ENCODE measurements at regions not wholly inside any gene's neighbourhood (a gene's known extent, or its start where the extent isn't known, plus 50 kb on each side); places are given as distances from the start of the nearest gene placed in this dataset.

DNA sequence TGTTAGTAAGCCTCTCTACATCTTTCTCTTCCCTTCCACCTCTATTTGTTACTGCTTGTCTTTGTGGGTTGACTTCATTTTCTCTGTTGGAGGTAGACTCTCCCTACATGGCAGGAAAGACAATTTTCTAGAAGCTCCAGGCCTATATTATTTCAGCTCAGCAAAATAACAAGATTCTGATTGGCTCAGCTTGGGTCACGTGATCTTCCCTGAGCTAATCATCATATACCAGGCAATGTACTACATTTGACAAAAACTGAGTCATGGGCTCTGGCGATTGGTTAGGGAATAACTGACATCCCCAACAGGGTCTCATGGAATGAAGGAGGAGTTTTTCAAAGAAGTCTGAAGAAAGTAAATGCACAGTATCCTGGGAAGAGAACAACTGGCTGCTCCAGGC, 65.6 kb upstream of the NR3C1 start:
- no peak overlapping the region for H3K4me3 Mint-ChIP-seq
- no peak overlapping the region for H3K9ac ChIP-seq (ENCODE audit: insufficient read depth, low read length, poor library complexity, severe bottlenecking)
- peaks cover 0 to 2% (median 0%) of the 10 kb centered on the region in 3 donors for H3K27me3 Mint-ChIP-seq (ENCODE audit: low read depth in 3 of 3)
- no CpG with 5 or more reads among the region's 2 CpGs for WGBS (ENCODE audit: insufficient coverage)
- H3K27ac Mint-ChIP-seq: no peak overlapping the region
- TF ChIP-seq, protein P1, sequence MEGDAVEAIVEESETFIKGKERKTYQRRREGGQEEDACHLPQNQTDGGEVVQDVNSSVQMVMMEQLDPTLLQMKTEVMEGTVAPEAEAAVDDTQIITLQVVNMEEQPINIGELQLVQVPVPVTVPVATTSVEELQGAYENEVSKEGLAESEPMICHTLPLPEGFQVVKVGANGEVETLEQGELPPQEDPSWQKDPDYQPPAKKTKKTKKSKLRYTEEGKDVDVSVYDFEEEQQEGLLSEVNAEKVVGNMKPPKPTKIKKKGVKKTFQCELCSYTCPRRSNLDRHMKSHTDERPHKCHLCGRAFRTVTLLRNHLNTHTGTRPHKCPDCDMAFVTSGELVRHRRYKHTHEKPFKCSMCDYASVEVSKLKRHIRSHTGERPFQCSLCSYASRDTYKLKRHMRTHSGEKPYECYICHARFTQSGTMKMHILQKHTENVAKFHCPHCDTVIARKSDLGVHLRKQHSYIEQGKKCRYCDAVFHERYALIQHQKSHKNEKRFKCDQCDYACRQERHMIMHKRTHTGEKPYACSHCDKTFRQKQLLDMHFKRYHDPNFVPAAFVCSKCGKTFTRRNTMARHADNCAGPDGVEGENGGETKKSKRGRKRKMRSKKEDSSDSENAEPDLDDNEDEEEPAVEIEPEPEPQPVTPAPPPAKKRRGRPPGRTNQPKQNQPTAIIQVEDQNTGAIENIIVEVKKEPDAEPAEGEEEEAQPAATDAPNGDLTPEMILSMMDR (IDR thresholded peaks at IDR 0.05): no peak
- H4K20me1 ChIP-seq (ENCODE audit: insufficient read depth, low read length): no peaks in the 10 kb centered on the region
- H3K4me3 ChIP-seq (replicated peaks in 1 of 3; ENCODE audit: low read depth in 2 of 3, low read length in 3 of 3): no peak overlapping the region
- no peak overlapping the region for H3K4me2 ChIP-seq (replicated peaks; ENCODE audit: extremely low read depth, low read length, poor library complexity, severe bottlenecking)
- H3K9me3 Mint-ChIP-seq: peaks cover 0 to 3% (median 0%) of the 10 kb centered on the region in 7 donors
- no peaks in the 10 kb centered on the region for H3K36me3 ChIP-seq (replicated peaks in 1 of 2; ENCODE audit: control insufficient read depth in 1 of 2, insufficient read depth in 2 of 2, low read length in 2 of 2)
- DNase-seq: no peak
- H3K79me2 ChIP-seq (ENCODE audit: insufficient read depth, low read length): no peaks in the 10 kb centered on the region
- intact Hi-C loops (cut with micrococcal nuclease): no loop called here
- H3K27me3 ChIP-seq (ENCODE audit: control insufficient read depth in 2 of 2, insufficient read depth in 2 of 2, low read length in 2 of 2): no peaks in the 10 kb centered on the region
- no peaks in the 10 kb centered on the region for H3K36me3 Mint-ChIP-seq
- H3K9me3 ChIP-seq (replicated peaks in 1 of 2; ENCODE audit: control insufficient read depth in 1 of 2, insufficient read depth in 1 of 2, low read length in 2 of 2): no peaks in the 10 kb centered on the region
- no peaks in the 10 kb centered on the region for H3K4me1 Mint-ChIP-seq
- H3K4me1 ChIP-seq (ENCODE audit: control insufficient read depth in 1 of 2, insufficient read depth in 2 of 2, low read length in 2 of 2): no peaks in the 10 kb centered on the region
- H3K27ac ChIP-seq (ENCODE audit: low read depth in 1 of 2, low read length in 2 of 2): no peak overlapping the region
- no peak overlapping the region for H2AFZ ChIP-seq (ENCODE audit: insufficient read depth, low read depth, low read length, poor library complexity, severe bottlenecking)

DNA sequence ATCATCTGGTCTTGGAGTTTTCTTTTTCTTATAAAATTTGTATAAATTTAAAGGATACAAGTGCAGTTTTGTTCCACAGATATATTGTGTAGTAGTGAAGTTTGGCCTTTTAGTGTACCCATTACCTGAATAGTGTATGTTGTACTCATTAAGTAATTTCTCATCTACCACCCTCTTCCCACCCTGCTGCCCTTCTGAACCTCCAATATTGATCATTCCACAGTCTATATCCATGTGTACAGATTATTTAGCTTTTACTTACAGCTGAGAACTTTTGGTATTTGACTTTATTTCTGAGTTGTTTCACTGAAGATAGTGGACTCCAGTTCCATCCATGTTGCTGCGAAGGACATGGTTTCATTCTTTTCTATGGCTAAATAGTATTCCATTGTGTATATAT, 63.1 kb upstream of the NR3C1 start:
- TF ChIP-seq, protein P1 (IDR thresholded peaks at IDR 0.05): no peak
- WGBS (ENCODE audit: insufficient coverage): no CpG with 5 or more reads among the region's 1 CpG

More for the DNA sequence above, 63.1 kb upstream of the NR3C1 start:
- H3K79me2 ChIP-seq (ENCODE audit: insufficient read depth, low read length): no peaks in the 10 kb centered on the region
- no peak overlapping the region for H3K27ac ChIP-seq (ENCODE audit: low read depth in 1 of 2, low read length in 2 of 2)
- H3K36me3 ChIP-seq (replicated peaks in 1 of 2; ENCODE audit: control insufficient read depth in 1 of 2, insufficient read depth in 2 of 2, low read length in 2 of 2): no peaks in the 10 kb centered on the region
- H3K4me1 Mint-ChIP-seq: peaks cover 2% of the 10 kb centered on the region
- no peak overlapping the region for H2AFZ ChIP-seq (ENCODE audit: insufficient read depth, low read depth, low read length, poor library complexity, severe bottlenecking)
- no peaks in the 10 kb centered on the region for H3K27me3 ChIP-seq (ENCODE audit: control insufficient read depth in 2 of 2, insufficient read depth in 2 of 2, low read length in 2 of 2)
- H3K4me2 ChIP-seq (replicated peaks; ENCODE audit: extremely low read depth, low read length, poor library complexity, severe bottlenecking): no peak overlapping the region
- peaks cover 0 to 3% (median 0%) of the 10 kb centered on the region in 7 donors for H3K9me3 Mint-ChIP-seq
- H3K4me1 ChIP-seq (ENCODE audit: control insufficient read depth in 1 of 2, insufficient read depth in 2 of 2, low read length in 2 of 2): no peaks in the 10 kb centered on the region
- no peak overlapping the region for H3K4me3 Mint-ChIP-seq
- no peak overlapping the region for H3K27ac Mint-ChIP-seq
- H3K9ac ChIP-seq (ENCODE audit: insufficient read depth, low read length, poor library complexity, severe bottlenecking): no peak overlapping the region
- H3K36me3 Mint-ChIP-seq: no peaks in the 10 kb centered on the region
- intact Hi-C loops (cut with micrococcal nuclease): no loop called here
- H3K4me3 ChIP-seq (replicated peaks in 1 of 3; ENCODE audit: low read depth in 2 of 3, low read length in 3 of 3): no peak overlapping the region
- DNase-seq: no peak
- no peaks in the 10 kb centered on the region for H3K9me3 ChIP-seq (replicated peaks in 1 of 2; ENCODE audit: control insufficient read depth in 1 of 2, insufficient read depth in 1 of 2, low read length in 2 of 2)
- peaks cover 0 to 2% (median 0%) of the 10 kb centered on the region in 3 donors for H3K27me3 Mint-ChIP-seq (ENCODE audit: low read depth in 3 of 3)
- H4K20me1 ChIP-seq (ENCODE audit: insufficient read depth, low read length): no peaks in the 10 kb centered on the region
